K562 (cell line): ENCODE measurements at regions not wholly inside any gene's neighbourhood (a gene's known extent, or its start where the extent isn't known, plus 50 kb on each side); places are given as distances from the start of the nearest gene placed in this dataset.

Experiments used
- ATAC-seq: fragments of 200-7000 bp; cut with Tn5 transposase; 3 replicates; pipeline ENCODE4 v1.9.1; 2020; ENCODE audit warnings: moderate library complexity
- BruUV-seq: library from RNA; stranded (reverse); fragments of 400-500 nt; replicated peaks from 2 replicates; lab custom pipeline; 2021; lab: Mats Ljungman, UMichigan
- CTCF ChIA-PET: fragments of 300-600 bp; formaldehyde crosslinking; extraction: SDS; loops from one replicate; lab custom pipeline; 2021; ENCODE audit warnings: low intra/inter-chr PET ratio; lab: Yijun Ruan, JAX
- POLR2A ChIA-PET: fragments of 300-600, 350-650 bp; sonication (Branson Sonifier 250); formaldehyde crosslinking; extraction: SDS; loops from one replicate; lab custom pipeline; 2021; ENCODE audit warnings: antibody characterized with exemption, inconsistent platforms; lab: Yijun Ruan, JAX
- DNase-seq, 4 experiments: peaks; one replicate each; pipeline versions ENCODE4 v3.0.0 to v3.0.0-alpha.2; 2011 to 2018; ENCODE audit warnings: low spot score in 3 of 4, mixed read lengths in 3 of 4; ENCODE audit errors: extremely low read depth in 1 of 4
- FAIRE-seq: peaks from 2 replicates; lab custom pipeline; 2011; peaks lifted over from hg19 to GRCh38; lab: Jason Lieb, UNC
- H2AFZ ChIP-seq: 2 replicates; pipeline ENCODE4 v1.6.0; 2011; ENCODE audit warnings: low read depth, low read length, control low read depth, inconsistent platforms
- H3K27ac ChIP-seq: fragments of 200-600 bp; 3 replicates; pipeline ENCODE4 v1.8.0; 2011; ENCODE audit warnings: low read depth, mild to moderate bottlenecking, control low read depth, inconsistent platforms, low read length, moderate library complexity, mixed read lengths; ENCODE audit errors: extremely low read depth
- H3K27me3 ChIP-seq, 2 experiments: fragments of 300-600 bp in 1 of 2; 2 replicates in 1 of 2; 3 replicates in 1 of 2; pipeline versions ENCODE4 v1.6.0 to v1.8.0; 2011; ENCODE audit warnings: inconsistent platforms in 2 of 2, low read length in 2 of 2, mild to moderate bottlenecking in 1 of 2, mixed read lengths in 1 of 2, moderate library complexity in 1 of 2; ENCODE audit not compliant: control insufficient read depth in 2 of 2, insufficient read depth in 2 of 2
- H3K36me3 ChIP-seq: fragments of 300-600 bp; 3 replicates; pipeline ENCODE4 v1.8.0; 2011; ENCODE audit warnings: mild to moderate bottlenecking, low read length, inconsistent platforms; ENCODE audit not compliant: control insufficient read depth, insufficient read depth
- H3K4me1 ChIP-seq, 2 experiments: fragments of 200-600 bp in 1 of 2; replicated peaks in 1 of 2; 2 replicates in 1 of 2; 3 replicates in 1 of 2; pipeline versions ENCODE4 v1.5.1 to v1.8.0; 2011; ENCODE audit warnings: inconsistent platforms in 2 of 2, low read length in 2 of 2, mild to moderate bottlenecking in 1 of 2, mixed read lengths in 1 of 2, moderate library complexity in 1 of 2; ENCODE audit not compliant: control insufficient read depth in 2 of 2, insufficient read depth in 2 of 2
- H3K4me2 ChIP-seq: 2 replicates; pipeline ENCODE4 v1.6.1; 2011; ENCODE audit warnings: low read length, control low read depth, inconsistent platforms, mixed read lengths; ENCODE audit not compliant: insufficient read depth
- H3K4me3 ChIP-seq: fragments of 200-600 bp; sonication (generic), shearing (Covaris generic); 2 replicates; pipeline ENCODE4 v1.5.1; 2016; ENCODE audit warnings: control low read depth, inconsistent platforms
- H3K79me2 ChIP-seq: fragments of 200-600 bp; 3 replicates; pipeline ENCODE4 v1.8.0; 2011; ENCODE audit warnings: low read length, inconsistent platforms; ENCODE audit not compliant: control insufficient read depth, insufficient read depth
- H3K9ac ChIP-seq, 2 experiments: 2 replicates each; pipeline versions ENCODE4 v1.6.0 to v1.6.1; 2011; ENCODE audit warnings: low read depth in 2 of 2, low read length in 2 of 2, control low read depth in 1 of 2, inconsistent platforms in 1 of 2, mild to moderate bottlenecking in 1 of 2, mixed read lengths in 1 of 2; ENCODE audit not compliant: insufficient read depth in 1 of 2
- H3K9me1 ChIP-seq: one replicate; pipeline ENCODE4 v1.6.0; 2011; ENCODE audit warnings: inconsistent platforms, mild to moderate bottlenecking, low read length, moderate library complexity; ENCODE audit not compliant: control insufficient read depth, insufficient read depth
- H3K9me3 ChIP-seq: replicated peaks from 2 replicates; pipeline ENCODE4 v1.5.1; 2011; ENCODE audit warnings: low read depth, low read length, inconsistent platforms; ENCODE audit not compliant: control insufficient read depth, insufficient read depth
- H4K20me1 ChIP-seq: replicated peaks from 2 replicates; pipeline ENCODE4 v1.6.1; 2011; ENCODE audit warnings: low read length, inconsistent platforms, mixed read lengths; ENCODE audit not compliant: control insufficient read depth, insufficient read depth
- CBX3 ChIP-seq, 2 experiments: IDR thresholded peaks; 1 replicate in 1 of 2; 2 replicates in 1 of 2; pipeline ENCODE4 v1.6.1; 2012; ENCODE audit warnings: inconsistent platforms in 2 of 2, low read length in 2 of 2, borderline replicate concordance in 1 of 2, control low read depth in 1 of 2
- DMBX1 ChIP-seq: fragments of 250-450 bp; sonication (Bioruptor Pico); IDR thresholded peaks from 2 replicates; pipeline ENCODE4 v1.8.0; 2022; ENCODE audit warnings: inconsistent platforms, mild to moderate bottlenecking, moderate library complexity, borderline replicate concordance
- DNMT1 ChIP-seq: fragments of 450-650 bp; IDR thresholded peaks from 2 replicates; pipeline ENCODE4 v1.6.1; 2016; ENCODE audit warnings: antibody characterized with exemption, mild to moderate bottlenecking
- EP300 ChIP-seq: IDR thresholded peaks from 2 replicates; pipeline ENCODE4 v1.6.1; 2012; ENCODE audit warnings: low read length, improper control_type of control experiment
- MECOM ChIP-seq: fragments of 250-450 bp; sonication (Bioruptor Pico); IDR thresholded peaks from 2 replicates; pipeline ENCODE4 v1.8.0; 2022; ENCODE audit warnings: inconsistent platforms
- NFRKB ChIP-seq: fragments of 450-650 bp; IDR thresholded peaks from 2 replicates; pipeline ENCODE4 v1.6.1; 2016; ENCODE audit warnings: low read depth
- RAD21 ChIP-seq, 2 experiments: fragments of 250-450 bp in 1 of 2; fragments of 450-650 bp in 1 of 2; sonication (Bioruptor Pico) in 1 of 2; formaldehyde crosslinking in 1 of 2; IDR thresholded peaks in 1 of 2; conservative IDR thresholded peaks in 1 of 2; 2 replicates each; pipeline versions ENCODE4 v1.4.0 to v1.8.0; 2020 to 2022; ENCODE audit warnings: mild to moderate bottlenecking in 2 of 2, moderate library complexity in 1 of 2
- TRIM24 ChIP-seq, 2 experiments: fragments of 450-650 bp; IDR thresholded peaks; 2 replicates each; pipeline ENCODE4 v1.6.1; 2016
- ZNF431 ChIP-seq: sonication (generic); formaldehyde crosslinking; IDR thresholded peaks from 2 replicates; pipeline ENCODE4 v1.8.0; 2022; ENCODE audit warnings: mild to moderate bottlenecking, missing genetic modification reagents
- WGBS: fragments of 100-300 bp; shearing (Covaris generic); methylation state at CpG from one replicate; pipeline ENCODE4 v1.1.6; 2016; ENCODE audit warnings: low coverage, mixed read lengths; ENCODE audit not compliant: insufficient coverage; ENCODE audit errors: missing lambda C conversion rate; 5-methylcytosine and 5-hydroxymethylcytosine counted together
- in situ Hi-C: fragments of 300-500 bp; cut with MboI; formaldehyde crosslinking; loops from 4 replicates; pipeline ENCODE4 v1.15.0; 2018; ENCODE audit warnings: inconsistent platforms, mixed read lengths
- intact Hi-C: fragments of 100-400 bp; cut with micrococcal nuclease; formaldehyde crosslinking; loops from 2 replicates; pipeline ENCODE4 v1.14.2; 2022
- TF ChIP-seq, protein P1 (sequence below): sonication (generic); formaldehyde crosslinking; IDR thresholded peaks from 2 replicates; pipeline ENCODE4 v1.8.1; 2023; ENCODE audit warnings: missing genetic modification reagents, mild to moderate bottlenecking, borderline replicate concordance

- no peak overlapping the region for H3K27ac ChIP-seq
- ATAC-seq = no peak
- intact Hi-C loops (no loop called here), in situ Hi-C loops (no loop called here)
- H3K9me1 ChIP-seq = no peaks in the 10 kb centered on the region
- no peak overlapping the region for H3K9ac ChIP-seq
- H3K4me1 ChIP-seq = no peaks in the 10 kb centered on the region
- no peak overlapping the region for H2AFZ ChIP-seq
- no peaks in the 10 kb centered on the region for H4K20me1 ChIP-seq
- CTCF ChIA-PET = no interaction called here
- no peaks in the 10 kb centered on the region for H3K79me2 ChIP-seq
- no TSS peak for BruUV-seq
- no peak for DNase-seq
- no peak for TF ChIP-seq RAD21 (CRISPR knock-in tag; conservative IDR thresholded peaks at IDR 0.05 in 1 of 2, IDR thresholded peaks at IDR 0.05 in 1 of 2)
- TF ChIP-seq CBX3 (IDR thresholded peaks at IDR 0.05; ENCODE audit: borderline replicate concordance in 1 of 2, low read length in 2 of 2) = no peak
- no peak for TF ChIP-seq ZNF431
- no peak for TF ChIP-seq MECOM (CRISPR knock-in tag)
- TF ChIP-seq NFRKB = no peak
- no peak for TF ChIP-seq DMBX1
- no peak for TF ChIP-seq TRIM24 (IDR thresholded peaks at IDR 0.05)
- no peak for TF ChIP-seq DNMT1
- TF ChIP-seq, protein P1, sequence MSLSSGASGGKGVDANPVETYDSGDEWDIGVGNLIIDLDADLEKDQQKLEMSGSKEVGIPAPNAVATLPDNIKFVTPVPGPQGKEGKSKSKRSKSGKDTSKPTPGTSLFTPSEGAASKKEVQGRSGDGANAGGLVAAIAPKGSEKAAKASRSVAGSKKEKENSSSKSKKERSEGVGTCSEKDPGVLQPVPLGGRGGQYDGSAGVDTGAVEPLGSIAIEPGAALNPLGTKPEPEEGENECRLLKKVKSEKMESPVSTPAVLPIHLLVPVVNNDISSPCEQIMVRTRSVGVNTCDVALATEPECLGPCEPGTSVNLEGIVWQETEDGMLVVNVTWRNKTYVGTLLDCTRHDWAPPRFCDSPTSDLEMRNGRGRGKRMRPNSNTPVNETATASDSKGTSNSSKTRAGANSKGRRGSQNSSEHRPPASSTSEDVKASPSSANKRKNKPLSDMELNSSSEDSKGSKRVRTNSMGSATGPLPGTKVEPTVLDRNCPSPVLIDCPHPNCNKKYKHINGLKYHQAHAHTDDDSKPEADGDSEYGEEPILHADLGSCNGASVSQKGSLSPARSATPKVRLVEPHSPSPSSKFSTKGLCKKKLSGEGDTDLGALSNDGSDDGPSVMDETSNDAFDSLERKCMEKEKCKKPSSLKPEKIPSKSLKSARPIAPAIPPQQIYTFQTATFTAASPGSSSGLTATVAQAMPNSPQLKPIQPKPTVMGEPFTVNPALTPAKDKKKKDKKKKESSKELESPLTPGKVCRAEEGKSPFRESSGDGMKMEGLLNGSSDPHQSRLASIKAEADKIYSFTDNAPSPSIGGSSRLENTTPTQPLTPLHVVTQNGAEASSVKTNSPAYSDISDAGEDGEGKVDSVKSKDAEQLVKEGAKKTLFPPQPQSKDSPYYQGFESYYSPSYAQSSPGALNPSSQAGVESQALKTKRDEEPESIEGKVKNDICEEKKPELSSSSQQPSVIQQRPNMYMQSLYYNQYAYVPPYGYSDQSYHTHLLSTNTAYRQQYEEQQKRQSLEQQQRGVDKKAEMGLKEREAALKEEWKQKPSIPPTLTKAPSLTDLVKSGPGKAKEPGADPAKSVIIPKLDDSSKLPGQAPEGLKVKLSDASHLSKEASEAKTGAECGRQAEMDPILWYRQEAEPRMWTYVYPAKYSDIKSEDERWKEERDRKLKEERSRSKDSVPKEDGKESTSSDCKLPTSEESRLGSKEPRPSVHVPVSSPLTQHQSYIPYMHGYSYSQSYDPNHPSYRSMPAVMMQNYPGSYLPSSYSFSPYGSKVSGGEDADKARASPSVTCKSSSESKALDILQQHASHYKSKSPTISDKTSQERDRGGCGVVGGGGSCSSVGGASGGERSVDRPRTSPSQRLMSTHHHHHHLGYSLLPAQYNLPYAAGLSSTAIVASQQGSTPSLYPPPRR (CRISPR knock-in tag) = no peak
- no peak for TF ChIP-seq EP300
- TF ChIP-seq, all 486 proteins: peak for 0
- no peaks in the 10 kb centered on the region; the same call in 1 of the 2 replicates for H3K9me3 ChIP-seq
- 0% methylated on average over 4 of the region's 4 CpGs for WGBS
- H3K36me3 ChIP-seq = no peaks in the 10 kb centered on the region
- H3K4me2 ChIP-seq = no peak overlapping the region
- H3K27me3 ChIP-seq = no peaks in the 10 kb centered on the region
- no peak overlapping the region for H3K4me3 ChIP-seq
- no peak for FAIRE-seq
- POLR2A ChIA-PET = no interaction called here
Measured at GRCh38 chr20:39563349-39563748, 601.2 kb downstream of the DHX35 start.
